ENCODE measurements at regions not wholly inside any gene's neighbourhood (a gene's known extent, or its start where the extent isn't known, plus 50 kb on each side); places are given as distances from the start of the nearest gene placed in this dataset.

DNA sequence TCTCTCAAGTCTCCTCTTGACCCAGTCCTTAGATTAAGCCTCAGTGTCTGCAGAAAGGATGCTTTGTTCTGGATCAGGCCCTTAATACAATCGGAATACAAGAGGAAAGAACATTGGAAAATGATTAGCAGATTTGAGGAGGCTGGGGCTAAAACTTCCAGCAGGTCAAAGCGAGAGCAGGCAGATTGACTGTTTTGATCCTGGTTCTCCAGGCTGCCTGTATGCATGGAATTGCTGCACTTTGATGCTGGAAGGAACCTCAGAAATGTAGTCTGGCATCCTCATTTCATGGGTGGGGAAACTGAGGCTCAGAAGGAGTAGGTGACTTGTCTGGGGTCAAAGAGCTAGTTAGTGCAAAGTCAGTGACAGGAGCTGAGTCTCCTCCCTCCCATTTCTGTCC is 202.8 kb downstream of the EMX2 start:
- Histone ChIP-seq H3K9me2 (no peaks in the 10 kb centered on the region), H3K9me3 (no peaks in the 10 kb centered on the region), H3K27ac (ENCODE audit: low read depth in 2 of 2, low read length in 1 of 2) (no peak overlapping the region), H3K79me2 (ENCODE audit: insufficient read depth) (no peaks in the 10 kb centered on the region), H3K36me3 (replicated peaks in 1 of 2; ENCODE audit: control insufficient read depth in 1 of 2, insufficient read depth in 2 of 2, low read length in 1 of 2) (no peaks in the 10 kb centered on the region), H3F3A (replicated peaks; ENCODE audit: insufficient read depth) (no peaks in the 10 kb centered on the region), H3K4me1 (ENCODE audit: control insufficient read depth in 1 of 2, insufficient read depth in 2 of 2, low read depth in 1 of 2, low read length in 1 of 2) (peaks cover 0 to 2% of the 10 kb centered on the region in 2 experiments; a peak in 1 of 4 replicates), H3K4me3 (ENCODE audit: low read depth in 2 of 2, low read length in 1 of 2) (no peak overlapping the region), H3K4me2 (no peak overlapping the region), H3K9ac (no peak overlapping the region), H3K27me3 (ENCODE audit: insufficient read depth) (no peaks in the 10 kb centered on the region), H2AFZ (ENCODE audit: low read depth) (no peak overlapping the region), H4K20me1 (ENCODE audit: insufficient read depth) (no peaks in the 10 kb centered on the region)
- ChIA-PET POLR2A (no interaction called here), CTCF (interaction anchor here (1.6 kb wide), 1 partner anchor 18 kb away, joined by 3 read pairs; no protein-coding TSS in a partner anchor)
- DNase-seq, result no peak
- 10% methylated on average over 2 of the region's 2 CpGs for WGBS (ENCODE audit: low lambda C conversion rate)
- TF ChIP-seq MEF2A (IDR thresholded peaks at IDR 0.05; ENCODE audit: borderline replicate concordance, low read depth) (no peak), CHD2 (IDR thresholded peaks at IDR 0.05; ENCODE audit: low read length, partially characterized antibody) (no peak), RCOR1 (IDR thresholded peaks at IDR 0.05; ENCODE audit: low read length) (no peak), POLR2AphosphoS5 (IDR thresholded peaks at IDR 0.05; ENCODE audit: low read depth, low read length) (no peak), TCF12 (IDR thresholded peaks at IDR 0.05) (no peak), JUND (IDR thresholded peaks at IDR 0.05) (no peak), YY1 (IDR thresholded peaks at IDR 0.05; ENCODE audit: low read depth) (no peak), RAD21 (IDR thresholded peaks at IDR 0.05; ENCODE audit: low read length) (no peak), SIN3A (IDR thresholded peaks at IDR 0.05; ENCODE audit: borderline replicate concordance, low read depth, low read length) (no peak)
- TF ChIP-seq, protein P1, sequence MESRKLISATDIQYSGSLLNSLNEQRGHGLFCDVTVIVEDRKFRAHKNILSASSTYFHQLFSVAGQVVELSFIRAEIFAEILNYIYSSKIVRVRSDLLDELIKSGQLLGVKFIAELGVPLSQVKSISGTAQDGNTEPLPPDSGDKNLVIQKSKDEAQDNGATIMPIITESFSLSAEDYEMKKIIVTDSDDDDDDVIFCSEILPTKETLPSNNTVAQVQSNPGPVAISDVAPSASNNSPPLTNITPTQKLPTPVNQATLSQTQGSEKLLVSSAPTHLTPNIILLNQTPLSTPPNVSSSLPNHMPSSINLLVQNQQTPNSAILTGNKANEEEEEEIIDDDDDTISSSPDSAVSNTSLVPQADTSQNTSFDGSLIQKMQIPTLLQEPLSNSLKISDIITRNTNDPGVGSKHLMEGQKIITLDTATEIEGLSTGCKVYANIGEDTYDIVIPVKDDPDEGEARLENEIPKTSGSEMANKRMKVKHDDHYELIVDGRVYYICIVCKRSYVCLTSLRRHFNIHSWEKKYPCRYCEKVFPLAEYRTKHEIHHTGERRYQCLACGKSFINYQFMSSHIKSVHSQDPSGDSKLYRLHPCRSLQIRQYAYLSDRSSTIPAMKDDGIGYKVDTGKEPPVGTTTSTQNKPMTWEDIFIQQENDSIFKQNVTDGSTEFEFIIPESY (IDR thresholded peaks at IDR 0.05; ENCODE audit: borderline replicate concordance, low read depth), result no peak
- TF ChIP-seq, protein P2, sequence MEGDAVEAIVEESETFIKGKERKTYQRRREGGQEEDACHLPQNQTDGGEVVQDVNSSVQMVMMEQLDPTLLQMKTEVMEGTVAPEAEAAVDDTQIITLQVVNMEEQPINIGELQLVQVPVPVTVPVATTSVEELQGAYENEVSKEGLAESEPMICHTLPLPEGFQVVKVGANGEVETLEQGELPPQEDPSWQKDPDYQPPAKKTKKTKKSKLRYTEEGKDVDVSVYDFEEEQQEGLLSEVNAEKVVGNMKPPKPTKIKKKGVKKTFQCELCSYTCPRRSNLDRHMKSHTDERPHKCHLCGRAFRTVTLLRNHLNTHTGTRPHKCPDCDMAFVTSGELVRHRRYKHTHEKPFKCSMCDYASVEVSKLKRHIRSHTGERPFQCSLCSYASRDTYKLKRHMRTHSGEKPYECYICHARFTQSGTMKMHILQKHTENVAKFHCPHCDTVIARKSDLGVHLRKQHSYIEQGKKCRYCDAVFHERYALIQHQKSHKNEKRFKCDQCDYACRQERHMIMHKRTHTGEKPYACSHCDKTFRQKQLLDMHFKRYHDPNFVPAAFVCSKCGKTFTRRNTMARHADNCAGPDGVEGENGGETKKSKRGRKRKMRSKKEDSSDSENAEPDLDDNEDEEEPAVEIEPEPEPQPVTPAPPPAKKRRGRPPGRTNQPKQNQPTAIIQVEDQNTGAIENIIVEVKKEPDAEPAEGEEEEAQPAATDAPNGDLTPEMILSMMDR (IDR thresholded peaks at IDR 0.05), result no peak

DNA sequence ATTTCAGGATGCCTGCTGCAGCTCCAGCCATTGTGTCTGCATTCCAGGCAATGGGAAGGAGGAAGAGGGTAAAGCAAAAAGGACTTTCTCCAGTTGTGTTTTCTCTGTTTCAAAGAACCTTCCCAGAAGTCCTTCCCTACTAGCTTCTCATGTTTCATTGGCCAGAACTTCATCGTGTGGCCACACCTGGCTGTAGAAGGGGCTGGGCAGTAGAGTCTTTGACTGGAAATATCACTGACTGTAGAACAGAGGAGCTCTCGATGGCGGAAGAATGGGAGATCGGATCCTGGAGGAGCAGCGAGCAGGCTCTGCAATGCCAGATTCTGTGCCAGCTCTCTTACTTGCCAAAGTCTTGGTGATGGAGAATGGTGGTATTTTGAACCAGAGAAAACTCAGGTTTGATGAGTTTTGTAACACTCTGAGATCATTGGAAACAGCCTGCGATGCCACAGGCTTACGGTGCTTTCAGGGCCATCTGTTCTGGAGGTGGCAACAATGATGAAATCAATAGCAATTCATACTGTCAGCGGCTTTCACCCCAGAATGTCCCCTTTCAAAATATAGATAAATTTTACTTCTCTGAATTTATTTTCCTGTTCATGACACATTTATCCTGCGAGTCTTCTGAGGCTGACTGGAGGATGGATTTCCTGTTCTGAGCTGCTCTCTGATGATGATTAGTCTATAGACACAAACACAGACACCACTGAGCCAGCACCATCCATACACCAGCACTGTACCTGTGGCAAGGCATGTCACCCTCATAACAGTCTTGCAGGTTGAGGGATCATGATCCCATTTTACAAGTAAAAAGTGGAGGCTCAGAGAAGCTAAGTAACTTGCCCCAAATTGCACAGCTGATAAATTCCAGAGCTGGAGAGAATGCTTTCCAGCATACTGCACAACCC is 204.2 kb downstream of the EMX2 start:
- H3K4me1 ChIP-seq (ENCODE audit: control insufficient read depth in 1 of 2, insufficient read depth in 2 of 2, low read depth in 1 of 2, low read length in 1 of 2), result peaks cover 0 to 2% of the 10 kb centered on the region in 2 experiments; a peak in 1 of 4 replicates
- H3K27me3 ChIP-seq (ENCODE audit: insufficient read depth), result no peaks in the 10 kb centered on the region
- ChIA-PET CTCF (no interaction called here), POLR2A (no interaction called here)
- 43% methylated on average over 9 of the region's 9 CpGs for WGBS (ENCODE audit: low lambda C conversion rate)
- no peak overlapping the region for H3K4me3 ChIP-seq (ENCODE audit: low read depth in 2 of 2, low read length in 1 of 2)
- no peak overlapping the region for H3K9ac ChIP-seq
- H3K4me2 ChIP-seq, result no peak overlapping the region
- no peaks in the 10 kb centered on the region for H3K79me2 ChIP-seq (ENCODE audit: insufficient read depth)
- H2AFZ ChIP-seq (ENCODE audit: low read depth), result no peak overlapping the region
- no peak for DNase-seq
- H4K20me1 ChIP-seq (ENCODE audit: insufficient read depth), result no peaks in the 10 kb centered on the region
- H3K9me3 ChIP-seq, result no peaks in the 10 kb centered on the region
- H3K36me3 ChIP-seq (replicated peaks in 1 of 2; ENCODE audit: control insufficient read depth in 1 of 2, insufficient read depth in 2 of 2, low read length in 1 of 2), result no peaks in the 10 kb centered on the region
- H3F3A ChIP-seq (replicated peaks; ENCODE audit: insufficient read depth), result no peaks in the 10 kb centered on the region
- no peaks in the 10 kb centered on the region for H3K9me2 ChIP-seq
- H3K27ac ChIP-seq (ENCODE audit: low read depth in 2 of 2, low read length in 1 of 2), result no peak overlapping the region
- TF ChIP-seq, protein P3, sequence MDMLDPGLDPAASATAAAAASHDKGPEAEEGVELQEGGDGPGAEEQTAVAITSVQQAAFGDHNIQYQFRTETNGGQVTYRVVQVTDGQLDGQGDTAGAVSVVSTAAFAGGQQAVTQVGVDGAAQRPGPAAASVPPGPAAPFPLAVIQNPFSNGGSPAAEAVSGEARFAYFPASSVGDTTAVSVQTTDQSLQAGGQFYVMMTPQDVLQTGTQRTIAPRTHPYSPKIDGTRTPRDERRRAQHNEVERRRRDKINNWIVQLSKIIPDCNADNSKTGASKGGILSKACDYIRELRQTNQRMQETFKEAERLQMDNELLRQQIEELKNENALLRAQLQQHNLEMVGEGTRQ (IDR thresholded peaks at IDR 0.05; ENCODE audit: borderline replicate concordance, low read depth, low read length), result no peak
- TF ChIP-seq RXRA (IDR thresholded peaks at IDR 0.05; ENCODE audit: borderline replicate concordance, low read depth), result no peak
- TF ChIP-seq, protein P4, sequence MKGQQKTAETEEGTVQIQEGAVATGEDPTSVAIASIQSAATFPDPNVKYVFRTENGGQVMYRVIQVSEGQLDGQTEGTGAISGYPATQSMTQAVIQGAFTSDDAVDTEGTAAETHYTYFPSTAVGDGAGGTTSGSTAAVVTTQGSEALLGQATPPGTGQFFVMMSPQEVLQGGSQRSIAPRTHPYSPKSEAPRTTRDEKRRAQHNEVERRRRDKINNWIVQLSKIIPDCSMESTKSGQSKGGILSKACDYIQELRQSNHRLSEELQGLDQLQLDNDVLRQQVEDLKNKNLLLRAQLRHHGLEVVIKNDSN (IDR thresholded peaks at IDR 0.05; ENCODE audit: borderline replicate concordance, low read depth), result no peak
- no peak for TF ChIP-seq JUND (IDR thresholded peaks at IDR 0.05)
- no peak for TF ChIP-seq YY1 (IDR thresholded peaks at IDR 0.05; ENCODE audit: low read depth)
- TF ChIP-seq, protein P5, sequence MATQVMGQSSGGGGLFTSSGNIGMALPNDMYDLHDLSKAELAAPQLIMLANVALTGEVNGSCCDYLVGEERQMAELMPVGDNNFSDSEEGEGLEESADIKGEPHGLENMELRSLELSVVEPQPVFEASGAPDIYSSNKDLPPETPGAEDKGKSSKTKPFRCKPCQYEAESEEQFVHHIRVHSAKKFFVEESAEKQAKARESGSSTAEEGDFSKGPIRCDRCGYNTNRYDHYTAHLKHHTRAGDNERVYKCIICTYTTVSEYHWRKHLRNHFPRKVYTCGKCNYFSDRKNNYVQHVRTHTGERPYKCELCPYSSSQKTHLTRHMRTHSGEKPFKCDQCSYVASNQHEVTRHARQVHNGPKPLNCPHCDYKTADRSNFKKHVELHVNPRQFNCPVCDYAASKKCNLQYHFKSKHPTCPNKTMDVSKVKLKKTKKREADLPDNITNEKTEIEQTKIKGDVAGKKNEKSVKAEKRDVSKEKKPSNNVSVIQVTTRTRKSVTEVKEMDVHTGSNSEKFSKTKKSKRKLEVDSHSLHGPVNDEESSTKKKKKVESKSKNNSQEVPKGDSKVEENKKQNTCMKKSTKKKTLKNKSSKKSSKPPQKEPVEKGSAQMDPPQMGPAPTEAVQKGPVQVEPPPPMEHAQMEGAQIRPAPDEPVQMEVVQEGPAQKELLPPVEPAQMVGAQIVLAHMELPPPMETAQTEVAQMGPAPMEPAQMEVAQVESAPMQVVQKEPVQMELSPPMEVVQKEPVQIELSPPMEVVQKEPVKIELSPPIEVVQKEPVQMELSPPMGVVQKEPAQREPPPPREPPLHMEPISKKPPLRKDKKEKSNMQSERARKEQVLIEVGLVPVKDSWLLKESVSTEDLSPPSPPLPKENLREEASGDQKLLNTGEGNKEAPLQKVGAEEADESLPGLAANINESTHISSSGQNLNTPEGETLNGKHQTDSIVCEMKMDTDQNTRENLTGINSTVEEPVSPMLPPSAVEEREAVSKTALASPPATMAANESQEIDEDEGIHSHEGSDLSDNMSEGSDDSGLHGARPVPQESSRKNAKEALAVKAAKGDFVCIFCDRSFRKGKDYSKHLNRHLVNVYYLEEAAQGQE (IDR thresholded peaks at IDR 0.05; ENCODE audit: low read depth, low read length), result no peak
- TF ChIP-seq, protein P6, sequence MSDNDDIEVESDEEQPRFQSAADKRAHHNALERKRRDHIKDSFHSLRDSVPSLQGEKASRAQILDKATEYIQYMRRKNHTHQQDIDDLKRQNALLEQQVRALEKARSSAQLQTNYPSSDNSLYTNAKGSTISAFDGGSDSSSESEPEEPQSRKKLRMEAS (IDR thresholded peaks at IDR 0.05; ENCODE audit: low read depth), result no peak
- TF ChIP-seq MXI1 (IDR thresholded peaks at IDR 0.05; ENCODE audit: low read depth, low read length), result no peak

All from SK-N-SH (cell line).